Hematopoietic multipotent progenitor cell treated with erythropoietin and hydrocortisone succinate and interleukin-3 and kit ligand, for 8 days (in vitro differentiated cells): ENCODE measurements at regions not wholly inside any gene's neighbourhood (a gene's known extent, or its start where the extent isn't known, plus 50 kb on each side); places are given as distances from the start of the nearest gene placed in this dataset.
"Not testable (repeated sequence)": the region's sequence is repeated elsewhere in the genome, so short reads cannot be mapped to it uniquely, and the experiment has no call there.

Experiments used
- DNase-seq: peaks from one replicate; pipeline ENCODE4 v3.0.0-alpha.2; 2015

DNA sequence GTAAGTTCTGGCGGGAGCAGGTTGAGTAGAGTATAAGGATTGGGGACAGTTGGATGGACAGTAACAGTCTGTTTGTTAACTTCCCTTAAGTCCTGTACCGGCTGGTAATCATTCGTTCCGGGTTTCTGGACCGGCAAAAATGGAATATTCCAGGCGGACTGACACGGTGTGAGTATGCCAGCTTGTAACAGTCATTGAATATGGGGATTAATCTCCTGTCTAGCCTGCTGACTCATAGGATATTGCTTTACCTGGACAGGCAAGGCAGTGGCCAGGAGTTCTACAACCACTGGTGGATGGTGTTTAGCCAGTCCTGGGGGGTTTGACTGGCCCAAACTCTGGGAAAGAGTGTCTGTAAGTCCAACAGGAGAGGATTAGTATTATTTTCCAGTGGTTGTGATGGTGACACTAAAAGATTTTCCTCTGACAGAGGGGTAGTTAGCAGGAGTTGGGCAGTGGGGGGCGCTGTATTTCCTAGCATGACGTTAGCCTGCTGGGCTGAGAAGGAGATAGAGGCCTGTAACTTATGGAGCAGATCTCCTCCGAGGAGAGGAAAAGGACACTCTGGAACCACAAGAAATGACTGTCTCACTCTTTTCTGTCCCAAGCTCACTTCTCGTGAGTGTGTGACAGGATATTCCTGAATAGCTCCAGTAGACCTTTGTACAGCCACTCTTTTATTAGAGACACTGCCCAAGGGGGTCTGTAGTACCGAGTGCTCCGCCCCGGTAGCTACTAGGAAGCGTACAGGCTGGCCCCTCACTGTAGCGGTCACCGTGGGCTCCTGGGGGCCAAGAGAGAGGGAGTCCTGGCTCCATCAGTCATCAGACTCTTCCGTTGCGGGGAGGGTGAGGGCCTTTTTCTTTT, 152.2 kb downstream of the TRIM27 start:
- DNase-seq: no peak

DNA sequence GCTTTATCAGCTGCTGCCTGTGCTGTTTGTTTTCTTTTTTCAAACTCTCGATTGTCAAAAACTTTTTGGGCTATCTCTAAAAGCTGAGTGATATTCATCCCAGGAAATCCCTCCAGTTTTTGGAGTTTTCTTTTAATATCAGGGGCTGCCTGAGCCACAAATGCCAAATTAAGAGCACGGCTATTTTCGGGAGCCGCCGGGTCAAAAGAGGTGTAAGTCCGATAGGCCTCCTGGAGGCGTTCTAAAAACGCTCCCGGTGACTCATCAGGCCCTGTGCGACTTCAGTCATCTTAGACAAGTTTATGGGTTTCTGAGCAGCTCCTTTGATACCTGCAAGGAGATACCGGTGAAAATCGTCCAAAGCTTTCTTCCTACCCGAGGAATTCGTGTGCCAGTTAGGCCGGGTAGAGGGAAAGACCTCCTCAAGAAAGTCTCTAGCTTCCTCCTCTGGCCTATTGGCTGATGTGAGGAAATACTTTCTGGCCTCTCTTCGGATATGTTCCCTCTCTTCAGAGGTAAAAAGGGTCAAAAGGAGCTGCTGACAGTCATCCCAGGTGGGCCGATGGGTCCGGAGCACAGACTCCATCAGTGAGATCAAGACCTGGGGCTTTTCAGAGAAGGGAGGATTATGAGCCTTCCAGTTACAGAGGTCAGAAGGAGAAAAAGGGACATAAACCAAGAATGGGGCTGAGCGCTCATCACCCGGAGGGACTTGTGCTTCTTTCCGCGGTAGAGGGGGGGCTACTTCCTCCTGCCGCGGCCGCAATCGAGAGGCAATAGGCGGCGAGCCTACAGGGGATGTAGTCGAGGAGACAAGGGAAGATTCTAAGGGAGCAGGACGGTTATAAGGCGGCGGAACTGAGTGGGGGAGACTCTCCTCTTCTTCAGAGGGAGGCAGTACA, 151.1 kb downstream of the TRIM27 start:
- DNase-seq: no peak

DNA sequence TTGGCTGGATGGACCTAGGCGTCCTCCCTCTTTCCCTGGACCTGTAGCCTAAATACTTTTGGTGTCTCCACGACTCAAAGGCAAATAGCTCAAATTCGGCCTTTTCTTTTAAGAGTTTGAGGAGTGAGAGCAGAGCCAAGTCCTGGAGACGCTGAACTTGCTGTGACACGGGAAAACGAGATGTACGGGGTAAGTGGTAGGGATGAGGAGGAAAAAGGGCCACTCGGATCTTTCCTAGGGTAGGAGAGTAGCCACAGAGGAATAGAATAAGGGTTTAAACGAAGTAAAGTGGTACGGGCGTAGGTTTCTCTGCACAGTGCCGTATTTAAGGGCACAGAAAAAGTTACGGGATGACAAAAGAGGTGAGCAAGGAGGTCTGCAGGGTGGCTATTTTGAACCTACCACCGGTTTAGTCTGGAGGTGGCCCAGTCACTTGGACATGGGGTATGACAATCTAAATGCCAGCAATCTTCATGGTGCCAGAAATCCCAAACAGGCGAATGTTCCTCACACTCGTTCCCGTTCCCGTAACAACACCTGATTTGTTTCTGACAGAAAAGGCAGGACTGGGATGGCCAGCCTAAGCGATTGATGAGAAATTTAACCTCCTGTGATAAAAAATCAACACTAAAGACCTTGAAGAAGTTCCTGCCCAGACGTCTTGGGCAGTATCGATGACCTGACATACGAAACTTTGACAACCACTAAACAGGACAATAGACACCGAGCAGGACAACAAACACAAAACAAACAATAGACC, 149.3 kb downstream of the TRIM27 start:
- DNase-seq: no peak

DNA sequence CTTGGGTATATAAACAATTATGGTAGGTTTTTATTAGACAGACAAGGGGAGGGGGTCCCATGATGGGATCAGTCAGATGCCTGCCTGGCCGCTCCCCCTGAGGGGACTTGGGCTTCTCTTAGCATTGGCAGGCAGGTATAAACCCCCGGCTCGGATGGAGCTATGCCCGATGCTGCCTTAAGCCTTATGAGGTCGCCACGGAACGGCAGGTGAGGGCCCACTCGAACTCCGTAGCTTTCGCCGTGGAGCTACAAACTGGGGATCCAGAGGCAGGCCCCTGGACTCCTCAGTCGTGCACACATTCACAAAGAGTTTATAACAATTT, 148.8 kb downstream of the TRIM27 start:
- no peak for DNase-seq

DNA sequence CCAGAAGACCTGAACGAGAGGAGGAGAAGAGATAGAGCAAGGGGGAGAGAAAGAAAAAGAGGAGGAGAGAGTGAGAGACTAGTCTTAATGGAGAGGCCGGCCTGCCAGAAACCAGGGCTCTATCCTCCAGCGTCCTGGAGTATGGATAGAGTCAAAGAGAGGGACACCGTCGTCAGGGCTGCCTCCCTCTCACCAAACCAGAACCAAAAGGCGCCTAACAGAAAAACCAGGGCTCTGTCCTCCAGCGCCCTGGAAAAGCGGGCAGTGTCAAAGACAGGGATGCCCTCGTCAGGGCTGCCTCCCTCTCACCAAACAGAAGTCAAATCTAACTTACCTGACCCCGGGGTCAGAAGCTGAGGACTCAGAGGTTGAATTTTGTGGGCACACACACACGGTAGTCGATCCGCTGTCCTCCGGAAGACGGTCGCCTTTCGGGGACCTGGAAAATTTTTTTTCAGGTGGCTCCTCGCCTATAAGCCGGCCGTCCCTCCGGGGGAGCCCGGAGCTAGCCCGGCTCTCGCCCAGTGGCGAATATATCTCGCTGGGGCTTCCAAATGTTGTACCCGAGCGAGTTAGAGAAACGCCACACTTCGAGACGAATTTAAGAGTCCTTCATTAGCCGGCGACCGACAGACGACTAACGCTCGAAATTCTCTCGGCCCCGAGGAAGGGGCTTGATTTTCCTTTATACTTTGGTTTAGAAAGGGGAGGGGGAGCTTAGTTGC, 148.2 kb downstream of the TRIM27 start:
- DNase-seq: no peak

DNA sequence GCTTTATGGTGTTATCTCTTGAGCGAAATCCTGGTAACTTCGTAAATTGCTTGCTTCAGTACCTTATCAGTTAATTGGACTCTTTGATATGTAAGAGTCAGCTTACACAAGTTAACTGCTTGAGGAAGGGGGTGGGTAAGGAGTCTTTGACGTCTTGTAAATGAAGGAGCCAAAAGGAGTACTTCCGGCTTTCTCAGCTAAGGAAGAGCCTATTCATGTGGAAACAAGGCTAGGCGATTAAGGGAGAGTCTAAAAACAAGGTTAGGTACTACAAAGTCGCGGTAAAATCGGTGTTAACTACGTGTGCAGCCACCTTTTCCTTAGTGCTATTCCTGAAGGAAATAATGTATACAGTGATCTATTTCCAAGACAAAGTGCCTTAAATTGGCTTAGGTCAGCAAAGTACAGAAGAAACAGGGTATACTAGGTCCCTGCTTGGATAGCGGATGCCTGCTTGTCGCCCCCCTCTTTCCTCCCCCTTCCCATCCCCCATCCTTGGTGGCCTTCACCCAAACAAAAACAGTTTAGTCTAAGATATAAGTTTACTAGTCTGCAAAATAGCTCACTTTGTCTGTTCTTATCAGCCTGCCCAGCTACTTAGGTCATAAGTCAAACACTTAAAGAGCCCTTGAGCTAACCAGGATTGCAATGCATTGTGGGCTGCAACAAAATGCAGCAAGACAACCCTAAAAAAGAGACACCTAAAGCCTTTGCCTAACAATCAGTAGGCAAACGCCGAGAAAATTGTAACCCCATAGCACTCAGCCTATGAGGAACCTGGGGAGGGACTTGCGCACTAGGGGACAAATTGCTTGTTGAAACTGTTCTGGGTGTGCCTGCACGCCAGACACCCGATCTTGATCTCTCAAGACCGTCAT, 147.3 kb downstream of the TRIM27 start:
- DNase-seq: no peak

DNA sequence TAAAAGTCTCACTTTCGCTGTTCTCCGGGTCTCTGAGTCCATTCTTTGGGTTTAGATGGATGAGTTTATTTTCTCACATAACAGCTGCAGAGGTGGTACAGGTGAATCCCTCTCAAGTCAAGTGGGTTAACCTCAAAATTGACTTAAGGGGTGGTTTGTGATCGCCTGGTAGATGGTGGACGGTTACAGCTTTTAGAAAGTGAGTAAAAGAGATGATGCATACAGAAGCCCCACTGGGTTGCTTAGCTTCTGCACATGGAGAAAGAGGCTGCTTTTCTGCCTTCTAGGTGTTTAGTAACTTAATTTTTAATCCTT, 146.7 kb downstream of the TRIM27 start:
- DNase-seq: no peak

DNA sequence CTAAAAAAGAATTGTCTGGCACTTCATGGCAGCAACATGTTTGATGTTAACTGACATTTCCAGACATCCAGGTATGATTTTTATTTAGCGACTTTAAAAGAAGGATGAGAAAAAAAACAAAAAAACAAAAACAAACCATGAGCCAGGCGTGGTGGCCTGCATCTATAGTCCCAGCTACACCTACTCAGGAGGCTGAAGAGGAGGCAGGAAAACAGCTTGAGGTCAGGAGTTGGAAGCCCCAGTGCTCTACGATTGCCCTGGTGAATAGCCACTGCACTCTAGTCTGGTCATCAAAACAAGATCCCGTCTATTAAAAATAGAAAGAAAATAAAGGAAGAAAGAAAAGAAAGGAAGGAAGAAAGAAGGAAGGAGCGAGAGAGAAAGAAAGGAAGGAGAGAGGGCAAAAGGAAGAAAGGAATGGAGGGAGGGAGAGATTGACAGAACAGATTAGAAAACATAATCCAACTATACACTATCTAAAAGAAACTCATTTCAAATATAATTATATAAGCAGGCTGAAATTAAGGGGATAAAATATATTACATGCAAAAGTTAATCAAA, 141.6 kb downstream of the TRIM27 start:
- no peak for DNase-seq

DNA sequence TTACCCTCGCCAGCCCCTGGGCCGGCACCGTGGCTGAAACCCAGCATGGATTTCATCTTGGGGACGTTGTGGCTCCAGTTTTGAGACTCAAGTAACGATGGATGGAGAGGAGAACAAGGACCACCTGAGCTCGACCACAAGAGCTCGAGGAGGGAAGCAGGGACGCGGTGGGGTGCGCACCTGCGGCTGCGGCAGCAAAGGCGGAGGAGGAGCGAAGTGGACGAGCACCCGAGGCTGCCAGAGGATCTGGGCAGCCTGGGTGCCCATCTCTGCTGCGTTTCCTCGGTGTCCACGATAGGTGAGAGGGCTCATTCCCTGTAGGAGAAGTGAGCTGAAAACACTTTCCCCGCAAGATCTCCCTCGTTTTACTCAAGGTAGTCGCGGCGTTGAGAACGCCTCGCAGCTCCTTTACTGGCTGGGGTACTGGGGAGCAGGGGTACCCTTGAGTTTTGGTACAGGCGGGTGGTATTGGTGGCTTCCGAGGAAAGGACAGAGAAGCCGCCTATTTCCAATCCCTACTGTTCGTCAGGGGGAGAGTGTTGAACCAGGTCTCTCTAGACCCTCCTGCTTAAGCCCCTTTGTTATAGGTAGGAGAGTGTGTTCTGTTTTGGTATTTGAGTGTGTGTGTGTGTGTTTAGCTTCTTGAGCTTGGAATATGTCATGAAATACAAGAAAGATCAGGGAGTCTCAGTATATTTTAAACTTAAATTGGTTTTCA, 137.7 kb downstream of the TRIM27 start:
- no peak for DNase-seq

DNA sequence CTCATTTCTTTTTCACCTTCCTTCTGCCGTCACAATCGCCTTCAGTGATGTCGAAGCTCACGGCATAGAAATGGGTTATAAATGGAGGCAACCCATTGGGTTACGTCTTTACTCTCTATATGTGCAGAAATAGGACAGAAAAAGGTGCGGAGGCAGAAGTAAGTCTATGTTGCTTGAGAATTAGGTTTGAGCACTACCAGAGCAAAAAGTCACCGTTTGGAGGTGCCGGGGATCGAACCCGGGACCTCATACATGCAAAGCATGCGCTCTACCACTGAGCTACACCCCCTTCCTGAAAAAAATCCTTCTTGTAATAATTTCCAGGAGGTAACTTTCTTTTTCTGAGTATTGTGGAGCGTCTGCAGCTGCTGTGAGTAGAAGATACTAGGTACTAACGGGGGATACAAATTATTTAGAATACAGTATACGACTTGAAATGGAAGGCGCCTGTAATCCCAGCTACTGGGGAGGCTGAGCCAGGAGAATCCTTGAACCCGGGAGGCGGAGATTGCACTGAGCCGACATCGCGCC, 134.2 kb downstream of the TRIM27 start:
- DNase-seq: peak; percentile 90

DNA sequence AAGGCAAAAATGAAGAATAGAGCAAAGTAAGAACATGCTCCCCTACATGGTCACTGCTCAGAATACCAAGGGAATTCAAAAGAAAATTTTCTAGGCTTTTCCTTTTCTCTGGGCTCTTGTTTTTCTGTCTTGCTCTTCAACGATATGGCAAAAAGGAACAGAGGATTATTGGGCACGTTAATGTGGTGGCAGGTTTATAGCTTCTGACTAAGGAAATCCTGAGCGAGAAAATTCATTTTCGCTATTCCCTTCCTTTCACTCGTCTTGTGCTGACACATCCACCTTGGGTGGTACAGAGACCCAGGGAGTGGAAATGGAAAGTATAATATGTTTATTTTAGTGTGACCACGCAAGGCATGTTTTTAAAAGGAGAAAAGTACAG, 132.8 kb downstream of the TRIM27 start:
- no peak for DNase-seq

DNA sequence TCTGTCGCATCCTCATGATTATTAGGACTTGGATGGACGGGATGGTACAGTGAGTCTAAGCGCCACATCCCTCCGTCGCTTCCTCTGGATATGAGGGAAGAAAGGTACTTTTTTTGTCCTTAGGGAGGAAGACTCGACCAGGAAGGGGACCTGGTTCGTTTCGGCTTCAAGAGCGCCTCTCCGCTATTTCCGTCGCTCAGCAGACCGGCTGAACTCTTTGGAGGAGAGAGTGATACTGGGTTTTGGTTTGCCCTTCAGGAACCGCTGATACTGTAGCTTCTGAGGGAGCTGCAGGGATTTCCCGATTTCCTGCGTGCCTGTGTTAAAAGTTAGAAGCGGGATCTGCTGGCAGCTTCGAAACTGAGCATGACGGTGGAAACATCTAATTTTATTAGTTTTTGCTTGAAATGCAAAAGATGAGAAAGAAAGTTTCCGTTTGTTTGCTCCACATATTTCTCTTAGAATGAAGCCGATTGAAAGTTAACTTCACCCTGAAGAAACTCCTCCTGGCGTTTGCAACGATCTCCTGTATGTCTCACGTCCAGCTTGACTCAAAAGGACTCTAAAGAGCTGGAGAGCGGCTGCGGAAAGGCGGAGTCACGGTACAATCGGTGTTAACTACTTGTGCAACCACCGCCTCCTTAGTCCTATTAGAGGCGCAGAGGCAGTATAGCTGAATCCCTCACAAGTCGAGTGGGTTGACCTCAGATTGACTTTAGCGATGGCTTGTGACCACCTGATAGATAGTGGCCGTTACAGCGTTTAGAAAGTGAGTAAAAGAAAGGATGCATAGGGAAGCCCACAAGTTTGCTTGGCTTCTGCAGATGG, 129.4 kb downstream of the TRIM27 start:
- peak; percentile 46 for DNase-seq

DNA sequence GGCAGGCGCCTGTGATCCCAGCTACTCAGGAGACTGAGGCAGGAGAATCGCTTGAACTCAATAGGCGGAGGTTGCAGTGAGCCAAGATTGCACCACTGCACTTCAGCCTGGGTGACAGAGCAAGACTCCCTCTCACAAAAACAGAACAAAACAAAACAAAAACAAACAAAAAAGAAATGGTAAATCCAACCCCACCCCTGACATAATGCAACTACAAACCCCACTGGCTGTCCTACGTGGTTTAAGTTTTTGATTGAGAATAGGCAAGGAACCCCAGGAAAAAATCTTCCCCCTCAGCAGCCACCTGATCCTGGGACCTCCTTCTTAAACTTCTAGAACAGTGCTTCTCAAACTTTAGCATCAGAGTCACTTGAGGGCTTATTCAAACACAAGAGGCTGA, 123.1 kb downstream of the TRIM27 start:
- DNase-seq: not testable (repeated sequence)

DNA sequence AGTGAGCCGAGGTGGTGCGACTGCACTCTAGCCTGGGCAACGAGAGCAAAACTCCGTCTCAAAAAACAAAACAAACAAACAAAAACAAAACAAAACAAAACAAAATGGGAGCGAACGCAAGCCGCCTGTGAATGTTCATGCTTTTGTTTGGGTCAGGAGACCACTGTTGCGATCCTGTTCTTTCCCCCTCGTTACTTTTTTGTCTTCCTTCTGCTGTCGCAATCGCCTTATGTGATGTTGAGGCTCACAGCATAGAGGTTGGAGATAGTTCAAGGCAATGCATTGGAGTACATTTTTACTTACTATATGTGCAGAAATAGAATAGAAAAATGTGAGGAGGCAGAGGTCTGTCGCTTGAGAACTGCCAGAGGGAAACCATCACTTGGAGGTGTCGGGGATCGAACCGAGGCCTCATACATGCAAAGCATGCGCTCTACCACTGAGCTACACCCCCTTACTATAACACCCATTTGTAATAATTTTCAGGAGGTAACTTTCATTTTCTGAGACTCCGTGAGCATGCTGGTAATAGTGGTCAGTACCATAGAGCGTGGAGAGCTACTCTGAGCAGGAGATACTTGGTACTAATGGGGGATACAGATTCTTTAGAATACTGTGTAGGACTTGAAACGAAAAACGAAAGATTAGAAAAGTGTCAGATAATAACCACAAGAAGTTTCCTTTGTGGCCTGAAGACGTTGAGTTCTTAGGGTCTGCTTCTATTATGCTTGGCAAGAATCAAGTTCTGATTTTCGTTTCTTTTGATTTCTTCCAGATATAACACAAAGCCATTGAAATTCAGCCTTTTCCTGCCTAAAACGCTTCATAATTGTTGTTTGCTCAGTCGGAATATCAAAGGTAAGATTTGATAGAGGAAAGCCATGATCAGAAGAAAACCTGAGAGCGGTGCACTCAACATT, 121.1 kb downstream of the TRIM27 start:
- peak; percentile 73 for DNase-seq

DNA sequence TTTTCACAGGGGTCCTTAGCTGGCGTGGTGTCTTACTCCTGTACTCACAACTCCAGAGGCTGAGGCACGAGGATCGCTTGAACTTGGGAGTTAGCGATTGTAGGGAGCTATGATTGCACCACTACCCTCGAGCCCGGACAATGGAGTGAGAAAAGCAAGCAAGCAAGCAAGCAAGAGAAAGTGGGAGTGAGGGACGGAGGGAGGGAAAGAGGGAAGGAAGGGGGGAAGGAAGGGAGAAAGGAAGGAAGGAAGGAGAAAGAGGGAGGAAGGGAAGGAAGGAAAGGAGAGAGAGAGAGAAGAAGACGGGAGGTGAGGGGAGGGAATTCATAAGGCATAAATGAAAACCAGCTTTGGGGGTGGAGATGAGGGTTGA, 120.5 kb downstream of the TRIM27 start:
- no peak for DNase-seq

DNA sequence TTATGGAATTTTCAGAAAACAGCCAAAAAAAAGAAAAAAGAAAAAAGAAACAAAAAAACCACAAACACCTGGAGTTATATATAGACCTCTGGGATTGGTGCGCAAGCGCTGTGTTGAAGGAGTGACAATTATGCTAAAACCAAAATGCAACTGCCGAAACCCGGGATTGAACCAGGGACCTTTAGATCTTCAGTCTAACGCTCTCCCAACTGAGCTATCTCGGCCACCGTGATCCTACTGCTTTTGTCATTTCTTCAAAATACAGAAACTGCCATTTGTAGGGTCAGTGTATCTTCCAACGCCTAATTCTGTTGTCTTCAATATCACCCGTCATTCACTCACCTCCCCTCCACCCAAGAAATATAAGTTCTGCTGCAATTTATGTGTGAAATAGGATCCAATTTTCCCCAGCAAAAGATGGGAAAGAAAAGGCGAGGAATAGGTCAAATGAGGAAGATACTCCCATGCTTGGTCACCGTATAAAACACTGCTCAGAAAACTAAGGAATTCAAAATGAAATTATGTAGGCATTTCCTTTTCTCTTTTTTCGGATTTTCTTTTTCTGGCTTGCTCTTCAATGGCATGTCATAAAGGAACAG, 116.0 kb downstream of the TRIM27 start:
- peak; percentile 86 for DNase-seq

DNA sequence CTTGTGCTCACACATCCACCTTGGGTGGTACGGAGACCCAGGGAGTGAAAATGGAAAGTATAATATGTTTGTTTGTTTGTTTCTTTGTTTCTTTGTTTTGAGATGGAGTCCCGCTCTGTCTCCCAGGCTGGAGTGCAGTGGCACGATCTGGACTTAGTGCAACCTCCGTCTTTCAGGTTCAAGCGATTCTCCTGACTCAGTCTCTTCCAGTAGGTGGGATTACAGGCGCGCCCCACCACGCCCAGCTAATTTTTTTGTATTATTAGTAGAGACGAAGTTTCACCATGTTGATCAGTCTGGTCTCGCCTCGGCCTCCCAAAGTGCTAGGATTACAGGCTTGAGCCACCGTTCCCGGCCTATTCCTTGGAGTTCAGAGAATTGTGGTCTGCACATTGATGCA, 115.4 kb downstream of the TRIM27 start:
- DNase-seq: no peak
